H9 (cell line): ENCODE measurements at regions not wholly inside any gene's neighbourhood (a gene's known extent, or its start where the extent isn't known, plus 50 kb on each side); places are given as distances from the start of the nearest gene placed in this dataset.

ENCODE experiments used
- DNase-seq: peaks from one replicate; pipeline ENCODE4 v3.0.0-alpha.2; 2017
- H2AFZ ChIP-seq: one replicate; pipeline ENCODE4 v1.6.1; 2013; ENCODE audit warnings: mild to moderate bottlenecking, low read length, control low read depth, moderate library complexity
- H2AK5ac ChIP-seq: 2 replicates; pipeline ENCODE4 v1.6.1; 2013; ENCODE audit warnings: low read length, control low read depth, mixed read lengths; ENCODE audit not compliant: insufficient read length
- H2BK120ac ChIP-seq: one replicate; pipeline ENCODE4 v1.6.1; 2013; ENCODE audit warnings: low read depth, mild to moderate bottlenecking, low read length, control low read depth, inconsistent platforms; ENCODE audit not compliant: poor library complexity, severe bottlenecking
- H2BK12ac ChIP-seq: 2 replicates; pipeline ENCODE4 v1.6.1; 2013; ENCODE audit warnings: low read length, control low read depth, mixed read lengths, low read depth; ENCODE audit not compliant: insufficient read length
- H2BK15ac ChIP-seq: 2 replicates; pipeline ENCODE4 v1.6.1; 2013; ENCODE audit warnings: low read depth, low read length, control low read depth
- H2BK20ac ChIP-seq: one replicate; pipeline ENCODE4 v1.6.1; 2013; ENCODE audit warnings: low read depth, mild to moderate bottlenecking, low read length, control low read depth, inconsistent platforms; ENCODE audit not compliant: poor library complexity, severe bottlenecking
- H2BK5ac ChIP-seq: 2 replicates; pipeline ENCODE4 v1.6.1; 2013; ENCODE audit warnings: low read length, control low read depth, mixed read lengths; ENCODE audit not compliant: insufficient read length
- H3K14ac ChIP-seq: 2 replicates; pipeline ENCODE4 v1.6.1; 2013; ENCODE audit warnings: low read length, control low read depth; ENCODE audit not compliant: insufficient read depth
- H3K18ac ChIP-seq: 2 replicates; pipeline ENCODE4 v1.6.1; 2013; ENCODE audit warnings: low read depth, mild to moderate bottlenecking, mixed read lengths, low read length, control low read depth; ENCODE audit not compliant: insufficient read length
- H3K23ac ChIP-seq: 2 replicates; pipeline ENCODE4 v1.6.1; 2013; ENCODE audit warnings: low read length, control low read depth, mixed read lengths, low read depth; ENCODE audit not compliant: insufficient read length
- H3K23me2 ChIP-seq: 2 replicates; pipeline ENCODE4 v1.6.1; 2013; ENCODE audit warnings: low read depth, mild to moderate bottlenecking, mixed read lengths, low read length, control low read depth; ENCODE audit not compliant: insufficient read length, poor library complexity, severe bottlenecking
- H3K27ac ChIP-seq: 2 replicates; pipeline ENCODE4 v1.5.1; 2013; ENCODE audit warnings: low read length, control low read depth, mixed read lengths, low read depth; ENCODE audit not compliant: insufficient read length
- H3K27me3 ChIP-seq: 2 replicates; pipeline ENCODE4 v1.6.1; 2013; ENCODE audit warnings: low read length, control low read depth, inconsistent platforms; ENCODE audit not compliant: insufficient read depth
- H3K4ac ChIP-seq: 2 replicates; pipeline ENCODE4 v1.6.1; 2013; ENCODE audit warnings: low read depth, mild to moderate bottlenecking, control low read depth, inconsistent platforms, low read length, moderate library complexity
- H3K4me1 ChIP-seq: 2 replicates; pipeline ENCODE4 v1.6.1; 2013; ENCODE audit warnings: low read length, control low read depth, inconsistent platforms; ENCODE audit not compliant: insufficient read depth
- H3K4me2 ChIP-seq: 2 replicates; pipeline ENCODE4 v1.6.1; 2013; ENCODE audit warnings: low read length, control low read depth, mixed read lengths; ENCODE audit not compliant: insufficient read length, insufficient read depth
- H3K56ac ChIP-seq: 2 replicates; pipeline ENCODE4 v1.6.1; 2013; ENCODE audit warnings: low read depth, mild to moderate bottlenecking, mixed read lengths, low read length, control low read depth; ENCODE audit not compliant: insufficient read length
- H3K79me1 ChIP-seq: 2 replicates; pipeline ENCODE4 v1.6.1; 2013; ENCODE audit warnings: low read depth, mild to moderate bottlenecking, moderate library complexity, low read length, control low read depth, inconsistent platforms; ENCODE audit not compliant: insufficient read depth, poor library complexity, severe bottlenecking
- H3K79me2 ChIP-seq: 2 replicates; pipeline ENCODE4 v1.6.1; 2013; ENCODE audit warnings: low read length, control low read depth, inconsistent platforms; ENCODE audit not compliant: insufficient read depth
- H3K9ac ChIP-seq: 2 replicates; pipeline ENCODE4 v1.6.1; 2013; ENCODE audit warnings: low read length, control low read depth, mixed read lengths; ENCODE audit not compliant: insufficient read length; ENCODE audit errors: extremely low read depth
- H3K9me3 ChIP-seq: one replicate; pipeline ENCODE4 v1.6.1; 2013; ENCODE audit warnings: low read depth, low read length, inconsistent platforms; ENCODE audit not compliant: control insufficient read depth
- H3T11ph ChIP-seq: one replicate; pipeline ENCODE4 v1.6.1; 2013; ENCODE audit warnings: mild to moderate bottlenecking, low read length, control low read depth, inconsistent platforms
- H4K20me1 ChIP-seq: one replicate; pipeline ENCODE4 v1.6.1; 2013; ENCODE audit not compliant: control insufficient read depth, insufficient read length, insufficient read depth
- H4K5ac ChIP-seq: 2 replicates; pipeline ENCODE4 v1.6.1; 2013; ENCODE audit warnings: low read depth, mild to moderate bottlenecking, mixed read lengths, low read length, control low read depth; ENCODE audit not compliant: insufficient read length
- H4K8ac ChIP-seq: replicated peaks from 2 replicates; pipeline ENCODE4 v1.6.1; 2013; ENCODE audit warnings: low read length, control low read depth, mixed read lengths, low read depth; ENCODE audit not compliant: insufficient read length
- H4K91ac ChIP-seq: 2 replicates; pipeline ENCODE4 v1.6.1; 2013; ENCODE audit warnings: low read depth, mild to moderate bottlenecking, moderate library complexity, mixed read lengths, low read length, control low read depth; ENCODE audit not compliant: insufficient read length
- H3K27ac Mint-ChIP-seq, 3 experiments: 2 replicates in 2 of 3; 3 replicates in 1 of 3; pipeline ENCODE4 v1.8.0; 2020 to 2021; ENCODE audit warnings: mixed read lengths in 3 of 3, mild to moderate bottlenecking in 1 of 3, moderate library complexity in 1 of 3
- H3K27me3 Mint-ChIP-seq: 2 replicates; pipeline ENCODE4 v1.8.0; 2021; ENCODE audit warnings: low read depth, mild to moderate bottlenecking, moderate library complexity, mixed read lengths
- H3K36me3 Mint-ChIP-seq, 3 experiments: 2 replicates in 2 of 3; 3 replicates in 1 of 3; pipeline ENCODE4 v1.8.0; 2020 to 2021; ENCODE audit warnings: low read depth in 3 of 3, mixed read lengths in 3 of 3; ENCODE audit not compliant: insufficient read depth in 1 of 3
- H3K4me1 Mint-ChIP-seq, 2 experiments: 2 replicates each; pipeline ENCODE4 v1.8.0; 2020; ENCODE audit warnings: mixed read lengths in 2 of 2
- H3K4me3 Mint-ChIP-seq, 2 experiments: 2 replicates in 1 of 2; 3 replicates in 1 of 2; pipeline ENCODE4 v1.8.0; 2020 to 2021; ENCODE audit warnings: mild to moderate bottlenecking in 2 of 2, mixed read lengths in 2 of 2, moderate library complexity in 1 of 2
- H3K9me3 Mint-ChIP-seq, 2 experiments: 2 replicates in 1 of 2; 3 replicates in 1 of 2; pipeline ENCODE4 v1.8.0; 2020; ENCODE audit warnings: mild to moderate bottlenecking in 2 of 2, mixed read lengths in 2 of 2, moderate library complexity in 1 of 2
- CTCF ChIP-seq: fragments of 200-600 bp; sonication (generic); conservative IDR thresholded peaks from 3 replicates; pipeline ENCODE4 v1.8.0; 2021; ENCODE audit warnings: antibody characterized with exemption, mild to moderate bottlenecking
- WGBS: extraction: QIAGEN DNeasy Blood & Tissue Kit; methylation state at CpG from one replicate; pipeline ENCODE4 v1.1.7; 2013; ENCODE audit warnings: missing lambda C conversion rate, low lambda C conversion rate, mixed read lengths; ENCODE audit not compliant: insufficient read length; ENCODE audit errors: extremely low coverage; 5-methylcytosine and 5-hydroxymethylcytosine counted together

- Histone ChIP-seq H2BK20ac (no peak overlapping the region), H3K4me2 (no peak overlapping the region), H4K8ac (no peak overlapping the region), H3K4me1 (no peaks in the 10 kb centered on the region), H3K18ac (no peak overlapping the region), H4K5ac (no peak overlapping the region), H3K23me2 (no peaks in the 10 kb centered on the region), H3K4ac (no peak overlapping the region), H2BK12ac (no peak overlapping the region), H3K79me2 (no peaks in the 10 kb centered on the region), H3T11ph (no peak overlapping the region), H2BK120ac (no peak overlapping the region), H2AFZ (no peak overlapping the region), H3K14ac (no peak overlapping the region), H3K79me1 (no peaks in the 10 kb centered on the region), H3K23ac (no peak overlapping the region), H3K56ac (no peak overlapping the region), H3K27ac (no peak overlapping the region), H3K9ac (no peak overlapping the region), H3K9me3 (peaks cover 28% of the 10 kb centered on the region), H2BK5ac (no peak overlapping the region), H4K20me1 (no peaks in the 10 kb centered on the region), H4K91ac (no peak overlapping the region), H3K27me3 (no peaks in the 10 kb centered on the region), H2BK15ac (no peak overlapping the region), H2AK5ac (no peak overlapping the region)
- H3K36me3 Mint-ChIP-seq: peaks cover 0 to 4% (median 0%) of the 10 kb centered on the region in 3 experiments; a peak in 1 of 7 replicates
- no peak for DNase-seq
- WGBS: no CpG with 5 or more reads among the region's 5 CpGs
- H3K4me3 Mint-ChIP-seq: no peak overlapping the region
- peaks cover 11 to 23% of the 10 kb centered on the region in 2 experiments for H3K4me1 Mint-ChIP-seq
- peaks cover 0 to 36% of the 10 kb centered on the region in 2 experiments; a peak in 3 of 5 replicates for H3K9me3 Mint-ChIP-seq
- peaks cover 2% of the 10 kb centered on the region; the same call in 1 of the 2 replicates for H3K27me3 Mint-ChIP-seq
- no peak overlapping the region for H3K27ac Mint-ChIP-seq
- no peak for TF ChIP-seq CTCF
These were observed 418.9 kb upstream of the RPS6KA3 start for GRCh38 chrX:20685652-20686051.
